ENCODE measurements at regions not wholly inside any gene's neighbourhood (a gene's known extent, or its start where the extent isn't known, plus 50 kb on each side); places are given as distances from the start of the nearest gene placed in this dataset.

DNA sequence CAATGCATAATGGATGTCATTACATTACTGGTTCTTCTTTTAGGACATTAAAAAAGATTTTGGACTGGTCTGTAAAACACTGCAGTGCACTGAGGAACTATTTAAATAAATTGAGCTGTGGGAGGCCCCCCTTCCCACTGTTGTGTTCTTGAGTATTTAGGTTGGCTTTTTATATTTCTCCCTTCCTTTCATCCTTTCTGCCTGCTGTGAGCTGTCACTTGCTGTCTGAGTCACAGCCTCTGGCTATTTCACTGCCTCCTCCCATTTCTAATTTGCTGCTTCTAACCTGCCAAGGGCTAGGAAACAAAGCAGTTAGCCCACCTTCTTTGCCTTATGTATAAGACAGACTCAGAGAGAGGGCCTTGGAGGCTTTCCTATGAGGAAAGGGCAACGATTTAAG, 89.0 kb upstream of the FNDC3B start:
- Histone ChIP-seq H3K27me3 (no peaks in the 10 kb centered on the region), H3K27ac (no peak overlapping the region), H3K4me3 (no peak overlapping the region), H3K36me3 (no peaks in the 10 kb centered on the region), H3K4me1 (no peaks in the 10 kb centered on the region), H3K9me3 (no peaks in the 10 kb centered on the region)
- no peak for TF ChIP-seq POLR2AphosphoS5 (IDR thresholded peaks at IDR 0.05)
- no peak for TF ChIP-seq POLR2A (IDR thresholded peaks at IDR 0.05)
- TF ChIP-seq, protein P1, sequence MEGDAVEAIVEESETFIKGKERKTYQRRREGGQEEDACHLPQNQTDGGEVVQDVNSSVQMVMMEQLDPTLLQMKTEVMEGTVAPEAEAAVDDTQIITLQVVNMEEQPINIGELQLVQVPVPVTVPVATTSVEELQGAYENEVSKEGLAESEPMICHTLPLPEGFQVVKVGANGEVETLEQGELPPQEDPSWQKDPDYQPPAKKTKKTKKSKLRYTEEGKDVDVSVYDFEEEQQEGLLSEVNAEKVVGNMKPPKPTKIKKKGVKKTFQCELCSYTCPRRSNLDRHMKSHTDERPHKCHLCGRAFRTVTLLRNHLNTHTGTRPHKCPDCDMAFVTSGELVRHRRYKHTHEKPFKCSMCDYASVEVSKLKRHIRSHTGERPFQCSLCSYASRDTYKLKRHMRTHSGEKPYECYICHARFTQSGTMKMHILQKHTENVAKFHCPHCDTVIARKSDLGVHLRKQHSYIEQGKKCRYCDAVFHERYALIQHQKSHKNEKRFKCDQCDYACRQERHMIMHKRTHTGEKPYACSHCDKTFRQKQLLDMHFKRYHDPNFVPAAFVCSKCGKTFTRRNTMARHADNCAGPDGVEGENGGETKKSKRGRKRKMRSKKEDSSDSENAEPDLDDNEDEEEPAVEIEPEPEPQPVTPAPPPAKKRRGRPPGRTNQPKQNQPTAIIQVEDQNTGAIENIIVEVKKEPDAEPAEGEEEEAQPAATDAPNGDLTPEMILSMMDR (IDR thresholded peaks at IDR 0.05) = no peak
- TF ChIP-seq EP300 (IDR thresholded peaks at IDR 0.05) = no peak
- 69 to 72% methylated on average over 1 of the region's 1 CpG for WGBS, 2 donors
- intact Hi-C loops (cut with DNase I) = no loop called here
- DNase-seq = no peak

DNA sequence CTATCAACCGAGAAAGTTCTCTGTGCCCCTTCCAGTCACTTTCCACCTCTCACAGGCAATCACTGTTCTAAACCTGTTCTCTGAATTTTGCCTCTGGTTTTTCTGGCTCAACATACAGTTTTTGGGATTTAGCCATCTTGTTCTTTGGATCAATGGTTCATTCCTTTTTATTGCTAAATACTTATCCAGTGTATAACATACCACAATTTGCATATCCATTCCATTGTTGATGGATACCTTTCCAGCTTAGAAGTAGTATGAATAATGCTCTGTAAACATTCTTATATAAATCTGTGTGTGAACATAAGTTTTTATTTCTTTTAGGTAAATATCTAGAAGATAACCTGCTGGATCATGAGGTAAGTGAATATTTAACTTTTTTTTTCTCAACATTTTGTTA, 87.8 kb upstream of the FNDC3B start:
- no peak overlapping the region for H3K27ac ChIP-seq
- intact Hi-C loops (cut with DNase I) = no loop called here
- no peak for TF ChIP-seq POLR2A (IDR thresholded peaks at IDR 0.05)
- no peak for TF ChIP-seq POLR2AphosphoS5 (IDR thresholded peaks at IDR 0.05)

DNA sequence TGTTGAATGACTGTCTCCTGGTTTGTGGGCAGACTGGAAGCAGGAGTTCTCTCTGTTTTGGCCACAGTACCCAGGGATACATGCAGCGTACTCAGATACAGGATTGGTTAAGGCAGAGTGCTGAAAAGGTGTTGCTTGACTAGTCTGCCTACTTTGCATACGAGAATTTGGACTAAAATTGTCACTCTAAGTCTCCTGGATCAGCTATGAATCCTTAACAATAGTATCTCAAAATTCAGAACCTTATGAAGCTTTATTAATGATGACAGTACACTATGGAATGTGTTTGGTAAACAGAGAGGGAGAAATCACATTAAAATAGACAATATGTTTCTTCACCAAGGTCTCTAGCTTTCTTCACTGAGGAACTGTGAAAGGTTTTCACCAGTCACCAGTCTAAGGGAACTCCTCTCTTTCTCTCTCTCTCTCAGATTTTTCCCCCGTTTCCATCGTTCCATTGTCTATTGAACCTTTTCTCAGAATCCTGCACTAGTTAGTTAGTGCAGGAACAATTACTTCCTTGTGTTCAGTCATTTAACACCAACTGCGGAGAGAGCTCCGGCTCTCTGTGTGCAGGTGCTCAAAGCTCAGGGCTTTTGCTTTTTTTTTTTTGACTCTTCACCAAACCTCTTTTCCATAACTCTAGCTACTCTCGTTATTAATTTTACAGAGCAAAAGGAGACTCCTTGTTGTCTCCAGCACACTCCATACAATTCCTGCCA, 85.9 kb upstream of the FNDC3B start:
- no peak for TF ChIP-seq EP300 (IDR thresholded peaks at IDR 0.05)
- TF ChIP-seq POLR2A (IDR thresholded peaks at IDR 0.05) = no peak
- TF ChIP-seq POLR2AphosphoS5 (IDR thresholded peaks at IDR 0.05) = no peak
- TF ChIP-seq, protein P1 (IDR thresholded peaks at IDR 0.05) = no peak
- WGBS, 2 donors = 31 to 61% methylated on average over 7 of the region's 7 CpGs
- Histone ChIP-seq H3K27me3 (no peaks in the 10 kb centered on the region), H3K27ac (no peak overlapping the region), H3K4me1 (no peaks in the 10 kb centered on the region), H3K9me3 (no peaks in the 10 kb centered on the region), H3K36me3 (no peaks in the 10 kb centered on the region), H3K4me3 (no peak overlapping the region)
- DNase-seq = no peak
- intact Hi-C loops (cut with DNase I) = no loop called here

More for the DNA sequence above, 87.8 kb upstream of the FNDC3B start:
- no peaks in the 10 kb centered on the region for H3K27me3 ChIP-seq
- H3K36me3 ChIP-seq = no peaks in the 10 kb centered on the region
- DNase-seq = no peak
- no peaks in the 10 kb centered on the region for H3K4me1 ChIP-seq
- H3K9me3 ChIP-seq = no peaks in the 10 kb centered on the region
- H3K4me3 ChIP-seq = no peak overlapping the region
- 93 to 97% methylated on average over 1 of the region's 1 CpG for WGBS, 2 donors

DNA sequence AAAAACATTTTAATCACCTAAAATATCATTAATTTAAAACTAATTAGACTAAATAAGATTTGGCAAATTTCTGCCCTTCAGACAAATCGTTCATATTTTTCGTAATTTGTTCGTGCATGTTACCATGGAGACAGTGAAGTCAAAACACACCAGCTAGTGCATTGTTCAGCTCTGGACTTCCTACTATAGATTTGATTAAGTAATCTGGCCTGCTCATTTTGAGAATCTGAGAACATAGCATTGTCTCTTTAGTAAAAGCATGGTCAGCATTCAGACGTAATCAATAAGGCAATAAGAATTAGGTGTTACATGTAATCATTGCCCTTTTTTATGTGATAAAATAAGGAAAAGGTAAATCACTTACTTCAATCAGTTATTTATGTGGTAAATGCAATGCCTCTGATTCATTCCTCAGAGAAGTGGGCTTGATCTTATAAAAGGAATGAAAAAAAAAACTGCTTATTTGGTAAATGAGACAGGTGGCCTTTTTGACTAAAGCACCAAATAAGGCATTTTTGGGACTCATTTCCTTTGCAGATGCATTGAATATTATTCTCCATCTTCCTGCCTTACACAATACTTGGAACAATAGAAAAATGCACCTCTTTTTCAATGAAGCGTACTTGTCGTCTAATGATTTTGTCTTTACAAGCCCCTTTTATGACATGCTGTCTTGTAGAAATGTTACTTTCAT, 84.5 kb upstream of the FNDC3B start:
- WGBS, 2 donors = 71 to 76% methylated on average over 6 of the region's 6 CpGs
- DNase-seq = no peak
- TF ChIP-seq POLR2AphosphoS5 (IDR thresholded peaks at IDR 0.05) (no peak), EP300 (IDR thresholded peaks at IDR 0.05) (no peak), POLR2A (IDR thresholded peaks at IDR 0.05) (no peak)
- TF ChIP-seq, protein P1 (IDR thresholded peaks at IDR 0.05) = no peak
- H3K27me3 ChIP-seq = no peaks in the 10 kb centered on the region
- no peaks in the 10 kb centered on the region for H3K36me3 ChIP-seq
- no peak overlapping the region for H3K4me3 ChIP-seq
- intact Hi-C loops (cut with DNase I) = no loop called here
- H3K27ac ChIP-seq = no peak overlapping the region
- no peaks in the 10 kb centered on the region for H3K4me1 ChIP-seq
- H3K9me3 ChIP-seq = no peaks in the 10 kb centered on the region

DNA sequence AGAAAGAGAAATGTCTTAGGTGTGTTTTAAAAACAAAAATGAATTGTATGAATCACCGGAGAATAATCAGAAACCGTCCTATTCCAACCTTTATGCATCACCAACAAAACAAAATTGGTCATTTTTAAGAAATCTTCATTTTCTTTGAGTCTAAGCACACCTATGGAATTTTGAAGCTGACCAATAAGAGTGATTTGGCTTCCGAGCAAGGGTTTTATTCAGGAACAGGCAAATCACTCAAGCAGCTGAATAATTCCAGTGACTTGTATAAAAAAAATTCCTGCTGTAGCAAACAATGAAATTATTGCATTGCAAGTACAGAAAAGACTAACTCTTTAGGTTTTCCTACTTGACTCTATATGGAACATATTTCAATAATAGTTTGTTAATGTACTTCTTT, 83.8 kb upstream of the FNDC3B start:
- no peaks in the 10 kb centered on the region for H3K4me1 ChIP-seq
- no peak overlapping the region for H3K4me3 ChIP-seq
- no peaks in the 10 kb centered on the region for H3K36me3 ChIP-seq
- intact Hi-C loops (cut with DNase I) = no loop called here
- DNase-seq = no peak
- TF ChIP-seq, protein P1 (IDR thresholded peaks at IDR 0.05) = no peak
- no peak for TF ChIP-seq POLR2AphosphoS5 (IDR thresholded peaks at IDR 0.05)
- TF ChIP-seq EP300 (IDR thresholded peaks at IDR 0.05) = no peak
- TF ChIP-seq POLR2A (IDR thresholded peaks at IDR 0.05) = no peak
- no peaks in the 10 kb centered on the region for H3K9me3 ChIP-seq
- no peak overlapping the region for H3K27ac ChIP-seq
- WGBS, 2 donors = 94 to 95% methylated on average over 3 of the region's 3 CpGs
- H3K27me3 ChIP-seq = no peaks in the 10 kb centered on the region
